ENCODE measurements at regions not wholly inside any gene's neighbourhood (a gene's known extent, or its start where the extent isn't known, plus 50 kb on each side); places are given as distances from the start of the nearest gene placed in this dataset.
"Not testable (repeated sequence)": the region's sequence is repeated elsewhere in the genome, so short reads cannot be mapped to it uniquely, and the experiment has no call there.

- DNase-seq, result peak; percentile 1
These were observed 95.9 kb upstream of the KLF4 start for GRCh38 chr9:107585465-107585864.

GRCh38 chr9:107584944-107585343 is 95.4 kb upstream of the KLF4 start:
- peak; percentile 3 for DNase-seq

DNA sequence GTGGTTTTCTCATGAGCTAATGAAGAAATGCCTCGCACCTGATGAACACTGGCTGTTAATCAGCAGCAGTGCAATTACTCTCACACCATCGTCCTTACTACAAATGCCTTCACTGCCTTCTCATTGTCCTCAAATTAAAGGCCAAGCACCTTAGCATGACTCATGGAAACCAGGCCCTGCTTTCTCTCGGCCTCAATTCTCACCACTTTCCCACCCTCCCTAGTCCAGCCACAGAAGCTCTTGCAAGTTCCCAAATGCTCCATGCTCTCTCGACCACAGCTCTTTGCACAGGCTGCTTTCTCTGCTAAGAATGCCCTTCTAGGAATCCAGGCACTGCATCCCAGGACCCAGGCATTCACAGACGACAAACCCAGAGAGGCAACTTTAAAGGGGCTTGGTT is 94.6 kb upstream of the KLF4 start:
- peak; percentile 14 for DNase-seq

GRCh38 chr9:107577140-107577776 is 87.7 kb upstream of the KLF4 start:
- no peak for DNase-seq

- DNase-seq, result no peak
These were observed 81.6 kb upstream of the KLF4 start for GRCh38 chr9:107571148-107571547.

GRCh38 chr9:107569174-107569573 is 79.6 kb upstream of the KLF4 start:
- DNase-seq, result no peak

DNA sequence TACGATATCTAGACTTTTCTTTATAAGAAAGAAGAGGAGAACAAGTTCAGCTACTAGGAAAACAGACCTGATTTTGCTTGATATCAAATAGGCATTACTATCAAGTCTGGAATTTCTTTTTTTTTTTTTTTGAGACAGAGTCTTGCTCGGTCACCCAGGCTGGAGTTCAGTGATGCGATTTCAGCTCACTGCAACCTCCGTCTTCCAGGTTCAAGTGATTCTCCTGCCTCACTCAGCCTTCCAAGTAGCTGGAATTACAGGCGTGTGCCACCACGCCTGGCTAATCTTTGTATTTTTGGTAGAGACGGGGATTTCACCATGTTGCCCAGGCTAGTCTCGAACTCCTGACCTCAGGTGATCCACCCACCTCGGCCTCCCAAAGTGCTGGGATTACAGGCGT is 78.8 kb upstream of the KLF4 start:
- DNase-seq, result not testable (repeated sequence)

- DNase-seq, result no peak
These were observed 77.9 kb upstream of the KLF4 start for GRCh38 chr9:107567462-107567861.

DNA sequence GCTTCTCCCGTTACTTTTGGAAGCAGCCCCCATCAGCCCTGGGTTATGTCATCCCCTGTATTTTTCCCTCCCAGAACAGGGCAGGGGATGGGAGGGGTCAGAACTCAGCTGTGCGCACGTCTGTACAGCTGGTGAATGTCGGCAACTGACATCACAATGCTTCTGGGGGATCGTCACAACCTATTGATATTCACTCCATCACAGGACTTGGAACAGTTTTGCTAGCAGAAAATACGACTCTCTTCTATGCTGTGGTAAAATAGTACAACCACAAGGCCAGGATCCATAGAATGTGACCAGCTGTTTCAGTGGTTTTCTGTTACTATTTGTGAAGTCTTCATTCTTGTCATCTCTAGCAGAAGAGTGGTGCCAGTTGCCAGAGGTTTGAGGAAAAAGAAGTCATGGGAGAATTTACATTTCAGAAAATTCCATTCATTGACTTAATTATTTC is 77.1 kb upstream of the KLF4 start:
- DNase-seq, result peak; percentile 79

DNA sequence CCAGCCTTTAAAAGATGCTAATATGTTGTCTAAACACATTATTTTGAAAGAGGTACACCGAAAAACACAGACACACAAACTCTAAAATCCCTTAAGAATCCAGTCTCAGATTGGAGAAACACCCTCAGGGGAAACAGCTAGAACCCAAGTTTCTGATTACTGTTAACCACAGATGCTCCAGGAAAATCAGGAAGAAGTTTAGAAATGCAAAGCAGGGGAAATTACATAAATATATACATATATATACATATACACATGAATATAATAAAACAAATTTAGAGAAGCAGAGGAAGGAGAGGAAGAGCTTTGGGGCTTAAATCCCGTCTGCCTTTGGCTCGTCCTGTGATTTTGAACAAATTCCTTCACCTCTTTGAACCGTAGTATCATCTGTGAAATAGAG is 73.2 kb upstream of the KLF4 start:
- DNase-seq, result no peak

- no peak for DNase-seq
These were observed 70.0 kb upstream of the KLF4 start for GRCh38 chr9:107559494-107560086.

DNA sequence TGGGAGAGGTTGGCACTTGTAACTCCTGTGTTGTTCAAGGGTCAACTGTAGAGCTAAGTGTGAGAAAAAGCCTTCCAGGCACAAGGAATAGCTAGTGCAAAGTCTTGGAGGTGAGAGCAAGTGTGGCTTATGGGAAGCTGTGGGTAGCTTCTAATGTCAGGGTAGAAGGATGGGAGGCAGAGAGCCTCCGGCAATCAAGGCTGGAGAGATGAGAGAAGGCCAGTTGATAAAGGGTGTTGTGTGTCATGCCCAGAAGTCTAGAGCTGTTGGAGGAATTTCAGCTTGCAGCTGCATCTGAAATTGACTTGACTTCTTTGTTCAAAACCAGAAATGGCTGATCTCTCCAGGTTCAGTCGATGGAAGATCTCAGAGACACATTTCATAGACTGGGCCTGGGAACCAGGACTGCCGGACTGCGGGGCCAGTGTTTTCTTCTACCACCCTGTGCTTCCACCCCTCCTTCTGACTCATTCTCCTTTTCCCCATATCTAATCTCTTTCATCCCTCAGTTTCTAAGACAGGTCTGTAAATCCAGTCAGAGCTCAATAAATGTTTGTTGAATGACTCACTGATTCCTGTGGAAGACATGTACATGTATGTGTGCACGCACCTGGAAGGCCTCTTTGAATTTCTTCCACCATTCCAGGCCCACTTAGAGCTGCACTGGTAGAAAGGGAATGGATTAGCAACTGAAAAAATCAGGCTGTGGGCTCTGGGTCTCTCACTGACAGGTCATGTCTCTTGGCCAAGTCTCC is 67.8 kb upstream of the KLF4 start:
- no peak for DNase-seq

DNA sequence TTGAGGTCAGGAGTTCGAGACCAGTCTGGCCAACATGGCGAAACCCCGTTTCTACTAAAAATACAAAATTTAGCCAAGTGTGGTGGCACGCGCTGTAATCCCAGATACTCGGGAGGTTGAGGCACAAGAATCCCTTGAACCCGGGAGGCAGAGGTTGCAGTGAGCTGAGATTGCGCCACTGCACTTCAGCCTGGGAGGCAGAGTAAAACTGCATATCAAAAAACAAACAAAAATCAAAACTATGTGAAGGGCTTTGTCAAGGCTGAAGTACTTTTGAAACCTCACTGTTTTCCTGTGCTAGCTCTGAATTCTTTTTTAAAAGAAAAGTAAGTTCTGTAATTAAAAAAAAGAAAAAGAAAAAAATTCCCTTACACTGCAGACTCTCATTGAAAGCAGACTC is 65.1 kb upstream of the KLF4 start:
- DNase-seq, result no peak

DNA sequence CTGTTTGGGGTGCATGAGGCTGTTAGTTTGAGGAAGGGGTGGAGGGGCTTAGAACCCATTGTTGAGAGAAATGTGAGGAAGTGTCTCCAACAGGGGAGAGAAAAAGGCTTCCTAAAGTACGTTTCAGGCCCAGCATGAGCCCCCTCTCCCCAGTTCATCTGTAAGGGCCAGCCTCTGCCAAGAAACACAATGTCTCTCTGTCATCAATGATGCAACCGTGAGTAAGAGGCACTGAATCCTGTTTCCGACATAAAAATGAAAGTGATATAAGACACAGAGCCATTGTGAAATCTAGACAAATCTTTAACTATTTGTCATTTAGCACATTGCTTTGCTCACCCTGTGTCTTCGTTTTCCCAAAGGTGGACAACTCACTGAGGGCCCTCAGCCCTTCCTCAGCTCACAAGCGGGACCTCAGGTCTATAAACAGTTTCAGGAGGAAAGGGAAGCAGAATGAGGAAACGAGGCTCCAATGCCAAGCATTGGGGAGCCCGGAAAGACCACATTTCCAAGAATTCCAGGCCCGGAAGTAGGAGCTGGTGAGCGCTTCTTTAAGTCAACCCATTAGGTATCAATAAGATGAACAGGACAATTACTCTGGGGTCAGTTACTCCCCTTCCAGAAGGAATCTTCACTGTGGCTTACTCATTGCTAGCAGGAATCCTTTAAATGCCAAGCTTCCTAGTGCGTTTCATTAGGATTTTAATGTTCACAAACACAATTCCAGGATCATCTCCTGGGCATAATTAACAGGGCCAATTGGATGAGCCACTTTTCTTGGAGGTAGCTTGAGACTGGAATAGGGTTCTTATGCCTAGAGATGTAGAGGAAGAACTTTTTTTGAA is 59.0 kb upstream of the KLF4 start:
- peak; percentile 26 for DNase-seq

- no peak for DNase-seq
These were observed 58.3 kb upstream of the KLF4 start for GRCh38 chr9:107547772-107548297.

DNA sequence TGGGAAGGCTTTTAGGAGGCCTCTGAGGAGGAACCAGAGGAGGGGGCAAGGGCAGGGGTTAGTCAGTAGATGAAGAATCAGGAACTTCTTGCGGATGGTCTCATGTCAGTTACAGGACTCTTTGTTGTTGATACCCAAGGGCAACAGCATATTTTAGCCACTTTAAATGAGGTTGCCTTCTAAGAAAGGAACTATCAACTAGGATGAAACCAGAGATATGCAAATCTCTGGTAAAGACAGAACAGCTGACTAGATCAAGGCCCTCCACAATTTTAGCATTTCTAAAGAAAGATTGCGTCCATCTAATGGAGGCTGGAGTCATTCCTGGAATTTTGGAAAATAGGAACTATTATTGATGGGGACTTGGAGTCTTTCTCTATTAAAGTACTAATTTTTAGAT is 57.7 kb upstream of the KLF4 start:
- DNase-seq, result no peak

DNA sequence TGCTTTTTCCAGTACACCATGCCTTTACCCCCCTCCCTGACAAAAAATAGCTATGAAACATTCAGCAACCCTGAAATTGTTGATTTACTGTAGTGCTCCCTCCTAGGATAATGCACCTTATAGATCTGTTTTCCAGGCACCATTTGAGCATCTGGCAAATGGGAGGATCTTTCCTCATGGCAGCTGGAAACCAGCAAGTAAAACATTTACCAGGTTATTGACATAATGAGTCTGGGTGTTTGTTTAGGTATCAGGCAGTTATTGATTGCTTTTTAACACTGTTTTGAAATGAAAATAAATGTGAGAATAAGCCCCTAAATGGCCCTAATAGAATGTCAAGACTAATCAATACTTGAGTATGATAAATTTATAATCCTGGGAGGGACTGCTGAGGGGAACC is 57.3 kb upstream of the KLF4 start:
- no peak for DNase-seq

DNA sequence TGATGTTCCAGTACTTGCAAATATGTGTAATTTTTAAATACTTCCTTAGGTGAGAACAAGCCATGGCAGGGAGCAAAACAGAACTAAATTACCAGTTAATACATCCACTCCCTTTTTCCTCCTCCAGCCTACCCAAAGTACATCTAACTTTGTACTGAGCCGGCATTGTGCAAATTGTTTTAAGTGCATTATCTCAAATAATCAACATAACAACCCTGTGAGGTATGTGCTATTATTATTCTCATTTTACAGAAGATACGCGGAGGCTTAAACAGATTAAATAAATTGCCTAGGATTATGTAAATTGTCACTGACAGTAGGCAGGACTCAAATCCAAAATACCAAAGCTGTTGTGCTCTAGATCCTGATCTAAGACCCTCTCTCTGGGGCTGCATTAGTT is 55.5 kb upstream of the KLF4 start:
- no peak for DNase-seq

GRCh38 chr9:107542411-107543157 is 53.0 kb upstream of the KLF4 start:
- DNase-seq, result no peak

DNA sequence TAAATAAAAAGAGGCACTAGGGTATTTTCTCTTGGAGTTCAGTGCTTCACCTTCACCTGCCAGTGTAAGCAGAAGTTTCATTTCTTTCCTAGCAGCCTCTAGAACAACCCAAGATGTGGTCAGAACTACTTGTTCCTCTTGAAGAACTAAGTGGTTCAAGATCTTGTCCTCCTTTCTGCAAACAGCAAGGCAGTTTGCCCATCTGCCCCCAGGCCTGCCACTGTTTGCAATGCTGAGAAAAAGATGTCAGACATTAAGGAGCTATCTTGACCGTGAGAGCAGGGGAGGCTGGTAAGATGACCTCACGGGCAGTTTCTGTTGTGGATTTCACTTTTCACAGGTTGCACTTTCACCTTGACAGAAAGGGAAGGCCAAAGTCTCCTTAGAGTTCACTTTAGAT is 52.0 kb upstream of the KLF4 start:
- no peak for DNase-seq

- no peak for DNase-seq
These were observed 50.6 kb upstream of the KLF4 start for GRCh38 chr9:107540164-107540561.

- DNase-seq, result no peak
These were observed 50.0 kb upstream of the KLF4 start for GRCh38 chr9:107539427-107540163.
